Activated CD8-positive, alpha-beta T cell treated with anti-CD3 and anti-CD28 coated beads, Interleukin-2, amount 10 ng/mL, durations not matched to agents 7 days and 5 days (primary cell): ENCODE measurements at regions not wholly inside any gene's neighbourhood (a gene's known extent, or its start where the extent isn't known, plus 50 kb on each side); places are given as distances from the start of the nearest gene placed in this dataset.
"Not testable (repeated sequence)": the region's sequence is repeated elsewhere in the genome, so short reads cannot be mapped to it uniquely, and the experiment has no call there.

Experiments
- ATAC-seq: fragments of 150-1000 bp; cut with Tn5 transposase; one replicate; pipeline ENCODE4 v1.10.0; 2021; ENCODE audit warnings: moderate library complexity
- CTCF ChIA-PET: fragments of 350-600 bp; sonication (Branson Sonifier 250); formaldehyde crosslinking; loops from one replicate; lab custom pipeline; 2021; ENCODE audit warnings: antibody characterized with exemption; lab: Charles Lee
- POLR2A ChIA-PET: fragments of 350-600 bp; sonication (Branson Sonifier 250); formaldehyde crosslinking; loops from one replicate; lab custom pipeline; 2021; ENCODE audit warnings: antibody characterized with exemption; lab: Charles Lee
- DNase-seq: peaks from one replicate; pipeline ENCODE4 v3.0.0-alpha.2; 2020
- H3K27ac Mint-ChIP-seq: one replicate; pipeline ENCODE4 v1.8.0; 2021; ENCODE audit warnings: mild to moderate bottlenecking, mixed read lengths
- H3K27me3 Mint-ChIP-seq: one replicate; pipeline ENCODE4 v1.8.0; 2021; ENCODE audit warnings: low read depth, mixed read lengths
- H3K36me3 Mint-ChIP-seq: one replicate; pipeline ENCODE4 v1.8.0; 2021; ENCODE audit warnings: low read depth, mixed read lengths
- H3K4me1 Mint-ChIP-seq: one replicate; pipeline ENCODE4 v1.8.0; 2021; ENCODE audit warnings: low read depth, mixed read lengths
- H3K4me3 Mint-ChIP-seq: one replicate; pipeline ENCODE4 v1.8.0; 2021; ENCODE audit warnings: mild to moderate bottlenecking, mixed read lengths
- H3K9me3 Mint-ChIP-seq: one replicate; pipeline ENCODE4 v1.8.0; 2022; ENCODE audit warnings: mixed read lengths; ENCODE audit not compliant: insufficient read depth

DNA sequence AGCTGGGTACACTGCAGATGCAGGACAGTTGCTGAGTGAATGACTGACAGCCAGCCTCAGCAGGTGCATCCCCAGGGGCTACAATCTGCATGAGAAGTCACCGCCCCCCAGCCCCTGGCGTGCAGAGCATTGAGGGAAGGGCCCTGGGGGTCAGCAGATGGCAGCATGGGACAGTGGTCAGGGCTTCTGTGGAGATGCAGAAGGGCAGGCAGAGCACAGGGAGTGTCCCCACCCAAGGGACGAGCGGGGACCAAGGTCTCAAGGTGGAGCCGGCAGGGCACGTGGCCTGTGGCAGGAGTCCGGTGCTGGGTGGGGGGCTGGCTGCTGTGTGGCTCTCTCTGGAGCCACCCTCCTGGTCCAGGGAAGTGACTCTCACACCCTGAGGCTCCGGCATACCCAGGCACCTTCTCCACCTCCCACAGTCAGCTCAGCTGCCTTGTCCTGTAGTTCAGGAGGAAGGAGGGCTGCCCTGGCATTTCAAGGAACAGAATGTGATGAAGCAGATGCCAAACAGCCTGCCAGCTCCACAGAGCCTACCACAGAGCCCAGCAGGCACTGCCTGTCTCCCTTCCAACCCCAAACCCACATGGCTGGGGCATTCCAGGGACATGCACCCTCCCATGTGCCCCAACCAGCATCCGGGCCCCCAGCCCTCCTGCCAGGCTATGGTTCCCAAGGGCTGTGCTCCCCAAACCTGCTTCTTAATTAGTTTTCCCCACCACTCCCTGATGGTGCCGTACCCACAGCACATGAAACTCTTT lies 114.5 kb downstream of the TMEM130 start:
- Mint-ChIP-seq H3K36me3 (no peaks in the 10 kb centered on the region), H3K27ac (no peak overlapping the region), H3K4me3 (no peak overlapping the region), H3K27me3 (no peaks in the 10 kb centered on the region), H3K4me1 (no peaks in the 10 kb centered on the region), H3K9me3 (no peaks in the 10 kb centered on the region)
- DNase-seq (no peak), ATAC-seq (no peak)
- ChIA-PET POLR2A (no interaction called here), CTCF (no interaction called here)

DNA sequence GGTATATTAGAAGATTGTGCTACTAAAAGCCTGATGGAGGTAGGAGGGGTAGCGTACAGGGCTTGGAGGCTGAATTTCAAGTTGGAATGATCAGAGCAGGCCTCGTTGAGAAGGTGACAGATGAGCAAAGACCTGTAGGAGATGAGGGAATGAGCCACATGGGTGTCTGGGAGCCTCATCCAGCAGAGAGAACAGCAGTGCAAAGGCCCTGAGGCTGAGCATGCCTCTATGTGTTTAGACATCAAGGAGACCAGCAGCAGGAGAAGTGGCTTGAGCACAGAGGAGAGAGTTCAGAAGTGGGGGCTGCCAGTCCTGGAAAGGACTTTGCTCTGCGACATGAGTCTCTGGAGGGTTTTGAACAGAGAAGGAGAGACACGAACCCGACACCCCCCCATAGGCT lies 111.7 kb downstream of the TMEM130 start:
- no peaks in the 10 kb centered on the region for H3K36me3 Mint-ChIP-seq
- no peaks in the 10 kb centered on the region for H3K27me3 Mint-ChIP-seq
- no peak overlapping the region for H3K4me3 Mint-ChIP-seq
- H3K4me1 Mint-ChIP-seq: no peaks in the 10 kb centered on the region
- H3K27ac Mint-ChIP-seq: no peak overlapping the region
- ChIA-PET CTCF (no interaction called here), POLR2A (no interaction called here)
- H3K9me3 Mint-ChIP-seq: no peaks in the 10 kb centered on the region
- DNase-seq: no peak
- no peak for ATAC-seq

DNA sequence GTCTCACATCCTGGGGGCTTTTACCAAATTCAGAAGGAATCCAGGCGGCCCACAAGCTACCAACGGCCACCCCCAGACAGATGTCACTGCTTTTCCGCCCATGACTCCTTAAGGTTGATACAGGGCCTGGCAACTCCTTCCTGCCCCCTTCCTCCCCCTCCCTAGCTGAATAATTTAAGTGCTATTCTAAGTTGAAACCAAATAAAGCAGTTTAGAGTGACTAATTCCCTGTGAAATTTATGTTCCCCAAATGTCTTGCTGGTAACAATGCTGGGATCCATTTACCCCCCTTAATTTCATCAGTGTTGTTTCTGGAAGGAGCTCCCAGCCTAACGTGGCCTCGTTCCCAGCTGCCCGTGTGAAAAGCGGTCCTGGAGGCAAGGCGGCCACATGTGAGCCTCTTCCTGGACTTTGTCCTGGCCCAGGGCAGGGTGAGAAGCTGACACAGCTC lies 109.6 kb downstream of the TMEM130 start:
- no peak for DNase-seq
- ATAC-seq: no peak
- Mint-ChIP-seq H3K4me1 (no peaks in the 10 kb centered on the region), H3K9me3 (no peaks in the 10 kb centered on the region), H3K36me3 (no peaks in the 10 kb centered on the region), H3K27me3 (no peaks in the 10 kb centered on the region), H3K4me3 (no peak overlapping the region), H3K27ac (no peak overlapping the region)
- ChIA-PET POLR2A (no interaction called here), CTCF (interaction anchor here (1.4 kb wide), 1 partner anchor 14 kb away, joined by 5 read pairs; no protein-coding TSS in a partner anchor)

GRCh38 chr7:98761225-98761624 lies 108.6 kb downstream of the TMEM130 start:
- ChIA-PET CTCF (no interaction called here), POLR2A (no interaction called here)
- DNase-seq (no peak), ATAC-seq (no peak)
- H3K27ac Mint-ChIP-seq: no peak overlapping the region
- no peak overlapping the region for H3K4me3 Mint-ChIP-seq
- no peaks in the 10 kb centered on the region for H3K36me3 Mint-ChIP-seq
- no peaks in the 10 kb centered on the region for H3K27me3 Mint-ChIP-seq
- no peaks in the 10 kb centered on the region for H3K4me1 Mint-ChIP-seq
- H3K9me3 Mint-ChIP-seq: no peaks in the 10 kb centered on the region

GRCh38 chr7:98762620-98763019 lies 107.2 kb downstream of the TMEM130 start:
- Mint-ChIP-seq H3K4me1 (no peaks in the 10 kb centered on the region), H3K9me3 (no peaks in the 10 kb centered on the region), H3K36me3 (no peaks in the 10 kb centered on the region), H3K27ac (no peak overlapping the region), H3K27me3 (no peaks in the 10 kb centered on the region), H3K4me3 (no peak overlapping the region)
- DNase-seq (no peak), ATAC-seq (no peak)
- CTCF ChIA-PET: no interaction called here
- POLR2A ChIA-PET: no interaction called here

GRCh38 chr7:98763441-98763840 lies 106.4 kb downstream of the TMEM130 start:
- H3K27me3 Mint-ChIP-seq: no peaks in the 10 kb centered on the region
- H3K4me3 Mint-ChIP-seq: no peak overlapping the region
- H3K4me1 Mint-ChIP-seq: no peaks in the 10 kb centered on the region
- ATAC-seq (no peak), DNase-seq (no peak)
- H3K27ac Mint-ChIP-seq: no peak overlapping the region
- POLR2A ChIA-PET: interaction anchor here (0.6 kb wide), 1 partner anchor 17 kb away, joined by 3 read pairs; no protein-coding TSS in a partner anchor
- H3K9me3 Mint-ChIP-seq: no peaks in the 10 kb centered on the region
- H3K36me3 Mint-ChIP-seq: no peaks in the 10 kb centered on the region
- CTCF ChIA-PET: no interaction called here

DNA sequence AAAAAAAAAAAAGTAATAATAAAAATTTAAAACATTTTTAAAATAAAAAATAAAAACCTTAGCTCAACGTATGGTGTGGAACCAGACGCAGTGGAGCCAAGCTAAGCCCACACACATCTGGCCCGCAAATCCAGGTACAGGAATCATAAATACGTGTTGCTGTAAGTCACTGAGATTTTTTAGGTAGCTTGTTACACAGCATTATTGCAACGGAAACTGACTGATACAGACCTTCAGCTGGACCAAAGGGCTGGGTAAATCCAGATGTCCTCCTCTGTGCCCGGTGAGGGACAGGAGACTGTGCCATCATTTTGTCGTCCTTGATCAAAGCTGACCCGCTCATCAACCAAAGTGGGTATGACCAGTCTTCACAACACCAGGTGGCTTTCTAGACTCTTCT lies 104.9 kb downstream of the TMEM130 start:
- Mint-ChIP-seq H3K36me3 (no peaks in the 10 kb centered on the region), H3K27me3 (no peaks in the 10 kb centered on the region), H3K27ac (no peak overlapping the region), H3K4me1 (no peaks in the 10 kb centered on the region), H3K4me3 (no peak overlapping the region), H3K9me3 (no peaks in the 10 kb centered on the region)
- DNase-seq: no peak
- ChIA-PET CTCF (interaction anchor here (0.7 kb wide), 1 partner anchor 19 kb away, joined by 3 read pairs; no protein-coding TSS in a partner anchor), POLR2A (no interaction called here)
- ATAC-seq: no peak

GRCh38 chr7:98770085-98770484 lies 99.7 kb downstream of the TMEM130 start:
- H3K4me3 Mint-ChIP-seq, ATAC-seq, DNase-seq, H3K27ac Mint-ChIP-seq, H3K36me3 Mint-ChIP-seq, H3K9me3 Mint-ChIP-seq, H3K27me3 Mint-ChIP-seq, POLR2A ChIA-PET, H3K4me1 Mint-ChIP-seq: not testable (repeated sequence)
- CTCF ChIA-PET: interaction anchor here (1.1 kb wide), 1 partner anchor 24 kb away, joined by 3 read pairs; no protein-coding TSS in a partner anchor

- Mint-ChIP-seq H3K36me3 (no peaks in the 10 kb centered on the region), H3K4me1 (no peaks in the 10 kb centered on the region), H3K9me3 (no peaks in the 10 kb centered on the region), H3K27ac (no peak overlapping the region), H3K27me3 (peaks cover 5% of the 10 kb centered on the region), H3K4me3 (no peak overlapping the region)
- DNase-seq: no peak
- CTCF ChIA-PET: no interaction called here
- POLR2A ChIA-PET: no interaction called here
- no peak for ATAC-seq
Observed at GRCh38 chr7:98771519-98771918, 98.3 kb downstream of the TMEM130 start.

DNA sequence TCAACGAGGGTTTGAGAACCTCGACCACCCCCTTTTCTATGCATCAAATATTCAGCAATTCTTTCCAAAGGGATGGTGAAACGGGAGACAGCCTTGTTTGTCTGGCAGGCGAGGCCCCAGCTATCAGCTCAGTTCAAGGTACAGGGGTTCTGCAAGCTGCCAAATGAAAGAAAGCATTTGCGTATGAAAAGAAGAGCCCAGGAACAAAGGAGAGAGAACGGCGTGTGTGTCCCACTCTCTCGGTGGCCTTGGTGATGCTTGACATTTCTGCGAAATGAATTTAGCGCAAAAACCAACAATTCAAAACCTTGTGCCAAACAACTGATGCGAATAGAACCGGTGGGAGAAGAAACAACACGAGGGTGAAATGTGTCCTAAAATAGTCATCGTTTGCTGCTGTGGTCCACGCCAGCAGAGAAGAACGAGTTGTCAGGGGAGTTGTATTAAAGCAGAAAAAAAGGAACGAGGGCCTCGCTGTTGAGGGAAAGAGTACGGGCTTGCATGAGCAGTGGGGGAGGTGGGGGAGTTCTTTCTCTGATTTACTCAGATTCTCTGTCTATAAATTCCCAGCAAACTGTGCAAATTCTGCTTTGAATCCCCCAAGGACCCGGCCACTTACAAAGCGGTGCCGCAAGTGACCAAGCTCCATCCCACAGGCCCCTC lies 97.7 kb downstream of the TMEM130 start:
- H3K36me3 Mint-ChIP-seq: no peaks in the 10 kb centered on the region
- no peak for ATAC-seq
- H3K27me3 Mint-ChIP-seq: peaks cover 5% of the 10 kb centered on the region
- DNase-seq: no peak
- H3K4me3 Mint-ChIP-seq: no peak overlapping the region
- no peaks in the 10 kb centered on the region for H3K4me1 Mint-ChIP-seq
- no peak overlapping the region for H3K27ac Mint-ChIP-seq
- H3K9me3 Mint-ChIP-seq: no peaks in the 10 kb centered on the region
- POLR2A ChIA-PET: no interaction called here
- CTCF ChIA-PET: no interaction called here

DNA sequence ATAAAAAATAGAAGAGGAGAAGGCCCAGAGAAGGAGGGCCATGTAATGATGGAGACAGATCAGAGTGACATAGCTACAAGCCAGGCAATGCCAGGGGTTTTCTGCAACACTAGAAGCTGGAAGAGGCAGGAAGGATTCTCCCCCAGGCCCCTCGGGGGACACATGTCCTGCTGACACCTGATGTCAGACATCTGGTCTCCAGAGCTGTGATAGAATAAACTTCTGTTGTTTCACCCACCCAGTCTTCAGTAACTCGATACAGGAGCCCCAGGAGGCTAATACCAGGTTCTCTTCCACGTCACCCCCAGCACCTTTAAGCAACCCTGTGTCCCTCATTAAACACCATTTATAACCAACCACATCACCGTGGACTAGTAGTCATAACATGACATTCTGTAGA lies 94.9 kb downstream of the TMEM130 start:
- ATAC-seq (no peak), DNase-seq (no peak)
- no peaks in the 10 kb centered on the region for H3K36me3 Mint-ChIP-seq
- no peak overlapping the region for H3K4me3 Mint-ChIP-seq
- ChIA-PET POLR2A (interaction anchor here (0.5 to 0.6 kb wide), 2 partner anchors 164 to 562 kb away, joined by 3 to 4 read pairs; no protein-coding TSS in a partner anchor), CTCF (no interaction called here)
- peaks cover 5% of the 10 kb centered on the region for H3K27me3 Mint-ChIP-seq
- no peaks in the 10 kb centered on the region for H3K4me1 Mint-ChIP-seq
- H3K9me3 Mint-ChIP-seq: no peaks in the 10 kb centered on the region
- no peak overlapping the region for H3K27ac Mint-ChIP-seq

GRCh38 chr7:98777051-98777450 lies 92.8 kb downstream of the TMEM130 start:
- no peak for DNase-seq
- H3K36me3 Mint-ChIP-seq: no peaks in the 10 kb centered on the region
- no peak overlapping the region for H3K27ac Mint-ChIP-seq
- H3K27me3 Mint-ChIP-seq: no peaks in the 10 kb centered on the region
- no peak for ATAC-seq
- no peaks in the 10 kb centered on the region for H3K4me1 Mint-ChIP-seq
- no peaks in the 10 kb centered on the region for H3K9me3 Mint-ChIP-seq
- CTCF ChIA-PET: no interaction called here
- no peak overlapping the region for H3K4me3 Mint-ChIP-seq
- POLR2A ChIA-PET: no interaction called here
